ENCODE measurements at regions not wholly inside any gene's neighbourhood (a gene's known extent, or its start where the extent isn't known, plus 50 kb on each side); places are given as distances from the start of the nearest gene placed in this dataset.

DNA sequence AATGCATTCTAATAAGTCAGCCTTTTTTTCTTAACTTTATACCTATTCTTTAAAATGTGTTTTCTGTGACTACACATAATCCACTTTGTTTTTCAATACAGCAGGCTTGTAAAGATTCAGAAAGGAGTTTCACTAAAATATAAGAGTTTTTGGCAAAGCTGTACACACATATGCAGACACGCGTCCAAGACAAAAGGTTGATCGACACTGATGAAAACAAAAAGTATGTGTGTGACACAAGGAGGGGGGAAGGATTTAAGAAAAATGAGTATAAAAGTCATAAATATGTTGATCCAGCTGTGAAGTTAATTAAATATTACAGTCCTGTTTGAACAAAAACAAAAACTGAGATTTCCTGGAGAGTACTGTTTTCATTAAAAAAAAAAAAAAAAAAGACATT lies 294.5 kb upstream of the RARB start:
- TF ChIP-seq, protein P1, sequence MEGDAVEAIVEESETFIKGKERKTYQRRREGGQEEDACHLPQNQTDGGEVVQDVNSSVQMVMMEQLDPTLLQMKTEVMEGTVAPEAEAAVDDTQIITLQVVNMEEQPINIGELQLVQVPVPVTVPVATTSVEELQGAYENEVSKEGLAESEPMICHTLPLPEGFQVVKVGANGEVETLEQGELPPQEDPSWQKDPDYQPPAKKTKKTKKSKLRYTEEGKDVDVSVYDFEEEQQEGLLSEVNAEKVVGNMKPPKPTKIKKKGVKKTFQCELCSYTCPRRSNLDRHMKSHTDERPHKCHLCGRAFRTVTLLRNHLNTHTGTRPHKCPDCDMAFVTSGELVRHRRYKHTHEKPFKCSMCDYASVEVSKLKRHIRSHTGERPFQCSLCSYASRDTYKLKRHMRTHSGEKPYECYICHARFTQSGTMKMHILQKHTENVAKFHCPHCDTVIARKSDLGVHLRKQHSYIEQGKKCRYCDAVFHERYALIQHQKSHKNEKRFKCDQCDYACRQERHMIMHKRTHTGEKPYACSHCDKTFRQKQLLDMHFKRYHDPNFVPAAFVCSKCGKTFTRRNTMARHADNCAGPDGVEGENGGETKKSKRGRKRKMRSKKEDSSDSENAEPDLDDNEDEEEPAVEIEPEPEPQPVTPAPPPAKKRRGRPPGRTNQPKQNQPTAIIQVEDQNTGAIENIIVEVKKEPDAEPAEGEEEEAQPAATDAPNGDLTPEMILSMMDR (IDR thresholded peaks at IDR 0.05; ENCODE audit: low read depth, low read length), result no peak
- TF ChIP-seq POLR2A (IDR thresholded peaks at IDR 0.05; ENCODE audit: extremely low read depth, insufficient read length), result no peak
- TF ChIP-seq, protein P2, sequence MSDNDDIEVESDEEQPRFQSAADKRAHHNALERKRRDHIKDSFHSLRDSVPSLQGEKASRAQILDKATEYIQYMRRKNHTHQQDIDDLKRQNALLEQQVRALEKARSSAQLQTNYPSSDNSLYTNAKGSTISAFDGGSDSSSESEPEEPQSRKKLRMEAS (IDR thresholded peaks at IDR 0.05; ENCODE audit: low read depth, low read length), result no peak
- no peak for TF ChIP-seq MYC (IDR thresholded peaks at IDR 0.05; ENCODE audit: low read depth, low read length)

Measured in NB4 (cell line).